ENCODE measurements at regions not wholly inside any gene's neighbourhood (a gene's known extent, or its start where the extent isn't known, plus 50 kb on each side); places are given as distances from the start of the nearest gene placed in this dataset.

DNA sequence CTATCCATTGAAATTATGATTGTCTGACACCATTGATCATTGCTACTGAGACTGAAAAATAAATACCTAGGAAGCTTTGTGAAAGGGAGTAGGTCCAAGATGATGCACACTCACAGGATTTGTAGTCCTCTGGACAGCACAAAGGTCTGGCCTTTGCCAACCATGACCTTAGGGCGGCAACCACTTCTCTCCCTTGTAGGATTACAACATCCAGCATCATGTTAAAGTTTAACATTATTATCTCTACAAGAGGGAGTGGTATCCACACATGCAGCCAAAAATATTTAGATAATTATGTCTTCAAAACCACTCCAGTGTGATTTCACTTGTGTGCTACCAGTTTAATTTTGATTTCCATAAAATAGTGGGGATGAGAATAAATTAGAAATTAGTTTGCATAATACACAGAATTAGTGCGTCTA lies 51.1 kb upstream of the NHSL1 start:
- peaks cover 5% of the 10 kb centered on the region; the same call in 1 of the 2 replicates for H3K79me2 ChIP-seq (ENCODE audit: insufficient read depth, low read length)
- TF ChIP-seq, protein P1, sequence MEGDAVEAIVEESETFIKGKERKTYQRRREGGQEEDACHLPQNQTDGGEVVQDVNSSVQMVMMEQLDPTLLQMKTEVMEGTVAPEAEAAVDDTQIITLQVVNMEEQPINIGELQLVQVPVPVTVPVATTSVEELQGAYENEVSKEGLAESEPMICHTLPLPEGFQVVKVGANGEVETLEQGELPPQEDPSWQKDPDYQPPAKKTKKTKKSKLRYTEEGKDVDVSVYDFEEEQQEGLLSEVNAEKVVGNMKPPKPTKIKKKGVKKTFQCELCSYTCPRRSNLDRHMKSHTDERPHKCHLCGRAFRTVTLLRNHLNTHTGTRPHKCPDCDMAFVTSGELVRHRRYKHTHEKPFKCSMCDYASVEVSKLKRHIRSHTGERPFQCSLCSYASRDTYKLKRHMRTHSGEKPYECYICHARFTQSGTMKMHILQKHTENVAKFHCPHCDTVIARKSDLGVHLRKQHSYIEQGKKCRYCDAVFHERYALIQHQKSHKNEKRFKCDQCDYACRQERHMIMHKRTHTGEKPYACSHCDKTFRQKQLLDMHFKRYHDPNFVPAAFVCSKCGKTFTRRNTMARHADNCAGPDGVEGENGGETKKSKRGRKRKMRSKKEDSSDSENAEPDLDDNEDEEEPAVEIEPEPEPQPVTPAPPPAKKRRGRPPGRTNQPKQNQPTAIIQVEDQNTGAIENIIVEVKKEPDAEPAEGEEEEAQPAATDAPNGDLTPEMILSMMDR (conservative IDR thresholded peaks at IDR 0.05), result no peak
- H3K23ac ChIP-seq (ENCODE audit: insufficient read length, low read depth, low read length), result no peak overlapping the region
- H3K9me3 ChIP-seq (ENCODE audit: control insufficient read depth, low read depth, low read length), result no peaks in the 10 kb centered on the region
- H3K9ac ChIP-seq (ENCODE audit: extremely low read depth, insufficient read length, low read length), result no peak overlapping the region
- H3K18ac ChIP-seq (ENCODE audit: insufficient read length, low read depth, low read length), result no peak overlapping the region
- Mint-ChIP-seq H3K27me3 (ENCODE audit: low read depth) (no peaks in the 10 kb centered on the region), H3K36me3 (ENCODE audit: insufficient read depth in 1 of 3, low read depth in 3 of 3) (no peaks in the 10 kb centered on the region), H3K9me3 (no peaks in the 10 kb centered on the region), H3K4me1 (peaks cover 21 to 41% of the 10 kb centered on the region in 2 experiments), H3K4me3 (no peak overlapping the region), H3K27ac (no peak overlapping the region)
- H3K4ac ChIP-seq (ENCODE audit: low read depth, low read length), result no peak overlapping the region
- H4K5ac ChIP-seq (ENCODE audit: insufficient read length, low read depth, low read length), result no peak overlapping the region
- H3K79me1 ChIP-seq (ENCODE audit: insufficient read depth, low read depth, low read length, poor library complexity, severe bottlenecking), result no peaks in the 10 kb centered on the region
- H2AK5ac ChIP-seq (ENCODE audit: insufficient read length, low read length), result no peak overlapping the region
- no peak overlapping the region for H3K27ac ChIP-seq (ENCODE audit: insufficient read length, low read depth, low read length)
- WGBS (ENCODE audit: extremely low coverage, insufficient read length, low lambda C conversion rate), result no CpG with 5 or more reads among the region's 2 CpGs
- no peak for DNase-seq
- H3K23me2 ChIP-seq (ENCODE audit: insufficient read length, low read depth, low read length, poor library complexity, severe bottlenecking), result no peaks in the 10 kb centered on the region
- H4K91ac ChIP-seq (ENCODE audit: insufficient read length, low read depth, low read length), result no peak overlapping the region
- no peak overlapping the region for H3K14ac ChIP-seq (ENCODE audit: insufficient read depth, low read length)
- H3K4me1 ChIP-seq (ENCODE audit: insufficient read depth, low read length), result peaks cover 12% of the 10 kb centered on the region; the same call in 1 of the 2 replicates
- no peak overlapping the region for H2BK5ac ChIP-seq (ENCODE audit: insufficient read length, low read length)
- no peak overlapping the region for H3T11ph ChIP-seq (ENCODE audit: low read length)
- no peak overlapping the region for H2BK12ac ChIP-seq (ENCODE audit: insufficient read length, low read depth, low read length)
- H3K4me2 ChIP-seq (ENCODE audit: insufficient read depth, insufficient read length, low read length), result no peak overlapping the region
- no peak overlapping the region for H4K8ac ChIP-seq (replicated peaks; ENCODE audit: insufficient read length, low read depth, low read length)
- no peak overlapping the region for H2BK120ac ChIP-seq (ENCODE audit: low read depth, low read length, poor library complexity, severe bottlenecking)
- H4K20me1 ChIP-seq (ENCODE audit: control insufficient read depth, insufficient read depth, insufficient read length), result no peaks in the 10 kb centered on the region
- H2BK20ac ChIP-seq (ENCODE audit: low read depth, low read length, poor library complexity, severe bottlenecking), result no peak overlapping the region
- H2BK15ac ChIP-seq (ENCODE audit: low read depth, low read length), result no peak overlapping the region
- no peaks in the 10 kb centered on the region for H3K27me3 ChIP-seq (ENCODE audit: insufficient read depth, low read length)
- no peak overlapping the region for H2AFZ ChIP-seq (ENCODE audit: low read length)
- no peak overlapping the region for H3K56ac ChIP-seq (ENCODE audit: insufficient read length, low read depth, low read length)
